Mammary epithelial cell (primary cell): ENCODE measurements at regions not wholly inside any gene's neighbourhood (a gene's known extent, or its start where the extent isn't known, plus 50 kb on each side); places are given as distances from the start of the nearest gene placed in this dataset.

Experiments
- EZH2 ChIP-seq: IDR thresholded peaks from 2 replicates; pipeline ENCODE4 v1.6.1; 2012; ENCODE audit warnings: low read length, inconsistent platforms, borderline replicate concordance
- TF ChIP-seq, protein P1 (sequence below), 2 donors: IDR thresholded peaks in 1 of 2; conservative IDR thresholded peaks in 1 of 2; 2 replicates each; pipeline ENCODE4 v1.5.1; 2011 to 2012; ENCODE audit warnings: inconsistent platforms in 2 of 2, low read length in 2 of 2, mild to moderate bottlenecking in 2 of 2, control low read depth in 1 of 2, low read depth in 1 of 2; ENCODE audit not compliant: insufficient read depth in 1 of 2; ENCODE audit errors: extremely low read depth in 1 of 2

DNA sequence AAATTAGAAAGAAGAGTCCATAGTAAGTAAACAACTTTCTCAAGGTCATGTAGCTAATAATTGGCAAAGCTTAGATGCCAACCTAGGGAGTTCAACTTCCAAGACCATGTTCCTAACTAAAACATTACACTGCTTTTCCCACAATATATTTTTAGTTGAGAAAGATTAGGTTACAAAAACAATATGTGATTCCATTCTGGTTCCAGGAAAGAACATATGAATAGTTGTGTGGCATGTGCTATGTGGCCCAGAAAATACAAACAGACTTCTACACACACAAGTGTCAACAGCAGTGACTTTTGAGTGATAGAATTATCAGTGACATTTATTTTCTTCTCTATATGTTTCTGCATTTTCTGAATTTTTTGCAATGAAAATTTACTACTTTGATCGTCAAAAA lies 62.7 kb upstream of the EDNRA start:
- TF ChIP-seq, protein P1, sequence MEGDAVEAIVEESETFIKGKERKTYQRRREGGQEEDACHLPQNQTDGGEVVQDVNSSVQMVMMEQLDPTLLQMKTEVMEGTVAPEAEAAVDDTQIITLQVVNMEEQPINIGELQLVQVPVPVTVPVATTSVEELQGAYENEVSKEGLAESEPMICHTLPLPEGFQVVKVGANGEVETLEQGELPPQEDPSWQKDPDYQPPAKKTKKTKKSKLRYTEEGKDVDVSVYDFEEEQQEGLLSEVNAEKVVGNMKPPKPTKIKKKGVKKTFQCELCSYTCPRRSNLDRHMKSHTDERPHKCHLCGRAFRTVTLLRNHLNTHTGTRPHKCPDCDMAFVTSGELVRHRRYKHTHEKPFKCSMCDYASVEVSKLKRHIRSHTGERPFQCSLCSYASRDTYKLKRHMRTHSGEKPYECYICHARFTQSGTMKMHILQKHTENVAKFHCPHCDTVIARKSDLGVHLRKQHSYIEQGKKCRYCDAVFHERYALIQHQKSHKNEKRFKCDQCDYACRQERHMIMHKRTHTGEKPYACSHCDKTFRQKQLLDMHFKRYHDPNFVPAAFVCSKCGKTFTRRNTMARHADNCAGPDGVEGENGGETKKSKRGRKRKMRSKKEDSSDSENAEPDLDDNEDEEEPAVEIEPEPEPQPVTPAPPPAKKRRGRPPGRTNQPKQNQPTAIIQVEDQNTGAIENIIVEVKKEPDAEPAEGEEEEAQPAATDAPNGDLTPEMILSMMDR (conservative IDR thresholded peaks at IDR 0.05 in 1 of 2, IDR thresholded peaks at IDR 0.05 in 1 of 2; ENCODE audit: extremely low read depth in 1 of 2, insufficient read depth in 1 of 2, low read depth in 1 of 2, low read length in 2 of 2), result no peak
- no peak for TF ChIP-seq EZH2
